ENCODE measurements at regions not wholly inside any gene's neighbourhood (a gene's known extent, or its start where the extent isn't known, plus 50 kb on each side); places are given as distances from the start of the nearest gene placed in this dataset.

DNA sequence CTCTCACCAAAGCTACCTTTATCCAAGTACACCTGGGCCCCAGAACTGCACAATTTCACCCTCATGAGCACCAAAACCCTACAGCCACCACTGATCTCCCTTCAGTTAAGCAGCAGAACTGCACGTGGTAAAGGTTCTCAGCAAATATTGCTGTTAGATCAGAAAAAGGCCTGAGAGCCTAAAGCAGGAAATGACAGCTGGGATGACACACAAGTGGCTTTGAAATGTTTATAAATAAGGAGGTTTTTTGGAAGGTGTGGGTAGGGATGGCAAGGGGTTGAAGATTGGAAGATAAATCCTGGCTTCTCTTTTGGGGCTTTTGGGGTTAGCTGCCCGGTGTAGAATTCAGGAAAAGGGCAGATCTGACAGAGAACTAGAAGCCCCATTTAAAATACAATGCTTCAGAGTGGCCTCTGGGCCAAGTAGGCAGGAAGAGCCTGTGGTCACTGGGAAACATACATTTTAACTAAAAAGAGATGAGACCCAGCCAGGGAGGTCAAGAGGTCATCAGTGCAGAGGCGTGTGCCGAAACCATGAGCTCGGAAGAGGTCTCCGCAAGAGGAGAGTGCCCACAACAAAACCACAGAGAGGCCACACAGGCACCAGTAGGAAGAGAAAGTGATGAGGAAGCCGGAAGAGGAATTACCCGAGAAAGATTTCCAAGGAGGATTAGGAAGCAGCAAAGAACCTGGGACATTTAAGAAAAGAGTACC lies 916.5 kb downstream of the NLGN4Y start:
- FAIRE-seq (no peak), ATAC-seq (no peak), DNase-seq (ENCODE audit: low read depth in 1 of 2, low spot score in 1 of 2) (no peak)
- ChIA-PET CTCF (no interaction called here), POLR2A (no interaction called here)
- TF ChIP-seq KDM5A (IDR thresholded peaks at IDR 0.05) (no peak), FOSB (CRISPR knock-in tag; IDR thresholded peaks at IDR 0.05) (no peak), CEBPB (IDR thresholded peaks at IDR 0.05) (no peak), EHF (CRISPR knock-in tag; IDR thresholded peaks at IDR 0.05) (no peak), SREBF2 (IDR thresholded peaks at IDR 0.05) (no peak), PHF8 (IDR thresholded peaks at IDR 0.05; ENCODE audit: borderline replicate concordance, low read depth) (no peak), SMC3 (IDR thresholded peaks at IDR 0.05) (no peak), EP300 (IDR thresholded peaks at IDR 0.05) (no peak), NPAS2 (CRISPR knock-in tag; IDR thresholded peaks at IDR 0.05; ENCODE audit: borderline replicate concordance) (no peak), RFX5 (IDR thresholded peaks at IDR 0.05) (no peak), CTCF (IDR thresholded peaks at IDR 0.05) (no peak), RNF2 (IDR thresholded peaks at IDR 0.05; ENCODE audit: borderline replicate concordance, low read depth) (no peak), BHLHE40 (IDR thresholded peaks at IDR 0.05; ENCODE audit: low read depth, low read length) (no peak), MYC (IDR thresholded peaks at IDR 0.05; ENCODE audit: borderline replicate concordance, low read length) (no peak), BCL3 (IDR thresholded peaks at IDR 0.05) (no peak), HEYL (CRISPR knock-in tag; IDR thresholded peaks at IDR 0.05) (no peak)
- TF ChIP-seq, protein P1, sequence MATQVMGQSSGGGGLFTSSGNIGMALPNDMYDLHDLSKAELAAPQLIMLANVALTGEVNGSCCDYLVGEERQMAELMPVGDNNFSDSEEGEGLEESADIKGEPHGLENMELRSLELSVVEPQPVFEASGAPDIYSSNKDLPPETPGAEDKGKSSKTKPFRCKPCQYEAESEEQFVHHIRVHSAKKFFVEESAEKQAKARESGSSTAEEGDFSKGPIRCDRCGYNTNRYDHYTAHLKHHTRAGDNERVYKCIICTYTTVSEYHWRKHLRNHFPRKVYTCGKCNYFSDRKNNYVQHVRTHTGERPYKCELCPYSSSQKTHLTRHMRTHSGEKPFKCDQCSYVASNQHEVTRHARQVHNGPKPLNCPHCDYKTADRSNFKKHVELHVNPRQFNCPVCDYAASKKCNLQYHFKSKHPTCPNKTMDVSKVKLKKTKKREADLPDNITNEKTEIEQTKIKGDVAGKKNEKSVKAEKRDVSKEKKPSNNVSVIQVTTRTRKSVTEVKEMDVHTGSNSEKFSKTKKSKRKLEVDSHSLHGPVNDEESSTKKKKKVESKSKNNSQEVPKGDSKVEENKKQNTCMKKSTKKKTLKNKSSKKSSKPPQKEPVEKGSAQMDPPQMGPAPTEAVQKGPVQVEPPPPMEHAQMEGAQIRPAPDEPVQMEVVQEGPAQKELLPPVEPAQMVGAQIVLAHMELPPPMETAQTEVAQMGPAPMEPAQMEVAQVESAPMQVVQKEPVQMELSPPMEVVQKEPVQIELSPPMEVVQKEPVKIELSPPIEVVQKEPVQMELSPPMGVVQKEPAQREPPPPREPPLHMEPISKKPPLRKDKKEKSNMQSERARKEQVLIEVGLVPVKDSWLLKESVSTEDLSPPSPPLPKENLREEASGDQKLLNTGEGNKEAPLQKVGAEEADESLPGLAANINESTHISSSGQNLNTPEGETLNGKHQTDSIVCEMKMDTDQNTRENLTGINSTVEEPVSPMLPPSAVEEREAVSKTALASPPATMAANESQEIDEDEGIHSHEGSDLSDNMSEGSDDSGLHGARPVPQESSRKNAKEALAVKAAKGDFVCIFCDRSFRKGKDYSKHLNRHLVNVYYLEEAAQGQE (IDR thresholded peaks at IDR 0.05), result no peak
- TF ChIP-seq, protein P2, sequence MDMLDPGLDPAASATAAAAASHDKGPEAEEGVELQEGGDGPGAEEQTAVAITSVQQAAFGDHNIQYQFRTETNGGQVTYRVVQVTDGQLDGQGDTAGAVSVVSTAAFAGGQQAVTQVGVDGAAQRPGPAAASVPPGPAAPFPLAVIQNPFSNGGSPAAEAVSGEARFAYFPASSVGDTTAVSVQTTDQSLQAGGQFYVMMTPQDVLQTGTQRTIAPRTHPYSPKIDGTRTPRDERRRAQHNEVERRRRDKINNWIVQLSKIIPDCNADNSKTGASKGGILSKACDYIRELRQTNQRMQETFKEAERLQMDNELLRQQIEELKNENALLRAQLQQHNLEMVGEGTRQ (IDR thresholded peaks at IDR 0.05), result no peak
- H3K27ac ChIP-seq, result no peak overlapping the region
- no peak overlapping the region for H3K4me2 ChIP-seq
- no peaks in the 10 kb centered on the region for H3K9me3 ChIP-seq
- H3K4me1 ChIP-seq, result no peaks in the 10 kb centered on the region
- 72% methylated on average over 7 of the region's 8 CpGs for WGBS (ENCODE audit: missing lambda C conversion rate)
- no peak overlapping the region for H3K4me3 ChIP-seq

- FAIRE-seq (no peak), ATAC-seq (no peak), DNase-seq (ENCODE audit: low read depth in 1 of 2, low spot score in 1 of 2) (no peak)
- Histone ChIP-seq H3K9me3 (no peaks in the 10 kb centered on the region), H3K4me3 (no peak overlapping the region), H3K4me2 (no peak overlapping the region), H3K27ac (no peak overlapping the region), H3K4me1 (no peaks in the 10 kb centered on the region)
- POLR2A ChIA-PET, result no interaction called here
- WGBS (ENCODE audit: missing lambda C conversion rate), result 0% methylated on average over 1 of the region's 1 CpG
- no peak for TF ChIP-seq ESRRA (IDR thresholded peaks at IDR 0.05; ENCODE audit: borderline replicate concordance, low read length)
- no peak for TF ChIP-seq BCL3 (IDR thresholded peaks at IDR 0.05)
- TF ChIP-seq HOXA7 (CRISPR knock-in tag; IDR thresholded peaks at IDR 0.05), result no peak
- no peak for TF ChIP-seq POLR2AphosphoS2 (conservative IDR thresholded peaks at IDR 0.05; ENCODE audit: low read length)
- TF ChIP-seq NPAS2 (CRISPR knock-in tag; IDR thresholded peaks at IDR 0.05; ENCODE audit: borderline replicate concordance), result no peak
- TF ChIP-seq FOSL2 (IDR thresholded peaks at IDR 0.05), result no peak
- TF ChIP-seq FOSL2 (CRISPR knock-in tag; IDR thresholded peaks at IDR 0.05), result no peak
- no peak for TF ChIP-seq TP53 (CRISPR knock-in tag; IDR thresholded peaks at IDR 0.05)
- no peak for TF ChIP-seq MAZ (IDR thresholded peaks at IDR 0.05; ENCODE audit: borderline replicate concordance, low read depth, low read length)
- TF ChIP-seq KDM1A (IDR thresholded peaks at IDR 0.05; ENCODE audit: low read depth), result no peak
- no peak for TF ChIP-seq RCOR1 (IDR thresholded peaks at IDR 0.05; ENCODE audit: low read depth, low read length)
- no peak for TF ChIP-seq FOSB (CRISPR knock-in tag; IDR thresholded peaks at IDR 0.05)
- TF ChIP-seq HOXB13 (CRISPR knock-in tag; IDR thresholded peaks at IDR 0.05; ENCODE audit: low read depth), result no peak
- no peak for TF ChIP-seq KDM5A (IDR thresholded peaks at IDR 0.05)
- CTCF ChIA-PET, result no interaction called here
Observed at GRCh38 chrY:15441878-15442277, 917.5 kb downstream of the NLGN4Y start.

All from A549 (cell line).